IMR-90 (cell line): ENCODE measurements at regions not wholly inside any gene's neighbourhood (a gene's known extent, or its start where the extent isn't known, plus 50 kb on each side); places are given as distances from the start of the nearest gene placed in this dataset.

Source experiments
- ATAC-seq: fragments of 200-7000 bp; cut with Tn5 transposase; 2 replicates; pipeline ENCODE4 v1.9.1; 2020; ENCODE audit warnings: low read depth, mild to moderate bottlenecking, moderate library complexity
- BruUV-seq: library from RNA; stranded (reverse); fragments of 400-500 nt; replicated peaks from 2 replicates; lab custom pipeline; 2021; lab: Mats Ljungman, UMichigan
- CTCF ChIA-PET: fragments of 300-600 bp; formaldehyde crosslinking; extraction: SDS; loops from one replicate; lab custom pipeline; 2021; ENCODE audit warnings: antibody characterized with exemption; lab: Yijun Ruan, JAX
- POLR2A ChIA-PET: fragments of 300-600 bp; sonication (Branson Sonifier 250); formaldehyde crosslinking; loops from one replicate; lab custom pipeline; 2022; ENCODE audit warnings: antibody characterized with exemption; ENCODE audit not compliant: unreplicated experiment; lab: Charles Lee
- DNase-seq: peaks from one replicate; pipeline ENCODE4 v3.0.0; 2013
- H2AFZ ChIP-seq: replicated peaks from 2 replicates; pipeline ENCODE3; 2013; ENCODE audit warnings: low read length, mild to moderate bottlenecking; ENCODE audit not compliant: poor library complexity
- H2AK5ac ChIP-seq: 2 replicates; pipeline ENCODE4 v1.6.1; 2013; ENCODE audit warnings: low read depth, low read length, inconsistent platforms
- H2AK9ac ChIP-seq: replicated peaks from 2 replicates; pipeline ENCODE3; 2013; ENCODE audit warnings: mild to moderate bottlenecking, low read depth, low read length, moderate library complexity; ENCODE audit not compliant: poor library complexity
- H2BK120ac ChIP-seq: 2 replicates; pipeline ENCODE4 v1.6.1; 2013; ENCODE audit warnings: low read depth, low read length, inconsistent platforms
- H2BK15ac ChIP-seq: 3 replicates; pipeline ENCODE4 v1.6.1; 2013; ENCODE audit warnings: low read depth, low read length, inconsistent platforms
- H2BK20ac ChIP-seq: 2 replicates; pipeline ENCODE4 v1.6.1; 2013; ENCODE audit warnings: low read depth, mild to moderate bottlenecking, inconsistent platforms, low read length, moderate library complexity
- H2BK5ac ChIP-seq: 2 replicates; pipeline ENCODE4 v1.6.1; 2013; ENCODE audit warnings: mild to moderate bottlenecking, low read depth, low read length, inconsistent platforms; ENCODE audit not compliant: poor library complexity, severe bottlenecking
- H3K14ac ChIP-seq: replicated peaks from 2 replicates; pipeline ENCODE4 v1.6.1; 2013; ENCODE audit warnings: low read depth, low read length, inconsistent platforms
- H3K18ac ChIP-seq: 2 replicates; pipeline ENCODE4 v1.6.1; 2013; ENCODE audit warnings: low read depth, low read length, control low read depth
- H3K23ac ChIP-seq: 2 replicates; pipeline ENCODE4 v1.6.1; 2013; ENCODE audit warnings: low read depth, low read length, inconsistent platforms
- H3K27ac ChIP-seq: 2 replicates; pipeline ENCODE4 v1.5.1; 2013; ENCODE audit warnings: mild to moderate bottlenecking, control low read depth, low read length; ENCODE audit not compliant: insufficient read depth
- H3K27me3 ChIP-seq: 2 replicates; pipeline ENCODE4 v1.6.1; 2013; ENCODE audit warnings: low read length; ENCODE audit not compliant: control insufficient read depth, insufficient read depth
- H3K36me3 ChIP-seq: 2 replicates; pipeline ENCODE4 v1.6.1; 2013; ENCODE audit warnings: low read length, mixed read lengths; ENCODE audit not compliant: control insufficient read depth, insufficient read depth
- H3K4ac ChIP-seq: 2 replicates; pipeline ENCODE4 v1.6.1; 2013; ENCODE audit warnings: low read depth, low read length, inconsistent platforms
- H3K4me1 ChIP-seq: 2 replicates; pipeline ENCODE4 v1.6.1; 2013; ENCODE audit warnings: low read length, mixed read lengths; ENCODE audit not compliant: control insufficient read depth, insufficient read depth
- H3K4me2 ChIP-seq: 2 replicates; pipeline ENCODE4 v1.6.1; 2013; ENCODE audit warnings: low read depth, mild to moderate bottlenecking, control low read depth, low read length, moderate library complexity
- H3K4me3 ChIP-seq: 2 replicates; pipeline ENCODE4 v1.5.1; 2013; ENCODE audit warnings: low read depth, mild to moderate bottlenecking, control low read depth, low read length, moderate library complexity; ENCODE audit not compliant: insufficient read depth
- H3K56ac ChIP-seq: 2 replicates; pipeline ENCODE4 v1.6.1; 2013; ENCODE audit warnings: low read length, inconsistent platforms; ENCODE audit not compliant: insufficient read depth; ENCODE audit errors: extremely low read depth
- H3K79me1 ChIP-seq, 2 experiments: 2 replicates each; pipeline ENCODE4 v1.6.1; 2013; ENCODE audit warnings: low read length in 2 of 2, inconsistent platforms in 1 of 2, low read depth in 1 of 2
- H3K9ac ChIP-seq: 2 replicates; pipeline ENCODE4 v1.6.1; 2013; ENCODE audit warnings: low read depth, low read length, control low read depth
- H3K9me1 ChIP-seq: 2 replicates; pipeline ENCODE4 v1.6.1; 2013; ENCODE audit warnings: low read length, inconsistent platforms; ENCODE audit not compliant: insufficient read depth
- H3K9me3 ChIP-seq: 2 replicates; pipeline ENCODE4 v1.6.1; 2013; ENCODE audit warnings: low read length; ENCODE audit not compliant: control insufficient read depth, insufficient read depth
- H4K20me1 ChIP-seq: 2 replicates; pipeline ENCODE4 v1.6.1; 2013; ENCODE audit warnings: low read length, inconsistent platforms; ENCODE audit not compliant: insufficient read depth
- H4K5ac ChIP-seq: 2 replicates; pipeline ENCODE4 v1.6.1; 2013; ENCODE audit warnings: mild to moderate bottlenecking, low read depth, low read length, control low read depth
- H4K8ac ChIP-seq, 2 experiments: 2 replicates each; pipeline ENCODE4 v1.6.1; 2013; ENCODE audit warnings: low read depth in 2 of 2, low read length in 2 of 2, control low read depth in 1 of 2, inconsistent platforms in 1 of 2
- H4K91ac ChIP-seq: 2 replicates; pipeline ENCODE4 v1.6.1; 2013; ENCODE audit warnings: low read depth, low read length, inconsistent platforms; ENCODE audit not compliant: insufficient read depth
- CEBPB ChIP-seq: IDR thresholded peaks from 2 replicates; pipeline ENCODE4 v1.6.1; 2012; ENCODE audit warnings: low read depth, low read length, improper control_type of control experiment
- CHD1 ChIP-seq: IDR thresholded peaks from 2 replicates; pipeline ENCODE4 v1.6.1; 2012; ENCODE audit warnings: low read depth, low read length, improper control_type of control experiment
- SMC3 ChIP-seq: fragments of 150-350 bp; IDR thresholded peaks from 2 replicates; pipeline ENCODE4 v1.6.1; 2016; ENCODE audit warnings: low read depth, mild to moderate bottlenecking, antibody characterized with exemption, low read length, moderate library complexity
- WGBS, 2 experiments: methylation state at CpG; one replicate each; pipeline versions ENCODE4 v1.1.5 to v1.1.7; 2013; ENCODE audit warnings: missing lambda C conversion rate in 2 of 2; ENCODE audit not compliant: insufficient read length in 1 of 2; ENCODE audit errors: extremely low coverage in 2 of 2; 5-methylcytosine and 5-hydroxymethylcytosine counted together
- dilution Hi-C: fragments of 300-500 bp; cut with HindIII; formaldehyde crosslinking; loops from one replicate; pipeline ENCODE4 v1.14.3; 2018; ENCODE audit warnings: low sequenced_read_pairs; ENCODE audit not compliant: unreplicated experiment
- in situ Hi-C: fragments of 300-500 bp; cut with MboI; formaldehyde crosslinking; loops from 3 replicates; pipeline ENCODE4 v1.14.3; 2019; ENCODE audit warnings: low sequenced_read_pairs, inconsistent platforms, mixed read lengths
- intact Hi-C: fragments of 100-400 bp; cut with micrococcal nuclease; formaldehyde crosslinking; loops from 2 replicates; pipeline ENCODE4 v1.10.0; 2022
- TF ChIP-seq, protein P1 (sequence below): conservative IDR thresholded peaks from 2 replicates; pipeline ENCODE4 v1.5.1; 2012; ENCODE audit warnings: mild to moderate bottlenecking, low read depth, low read length, improper control_type of control experiment

DNA sequence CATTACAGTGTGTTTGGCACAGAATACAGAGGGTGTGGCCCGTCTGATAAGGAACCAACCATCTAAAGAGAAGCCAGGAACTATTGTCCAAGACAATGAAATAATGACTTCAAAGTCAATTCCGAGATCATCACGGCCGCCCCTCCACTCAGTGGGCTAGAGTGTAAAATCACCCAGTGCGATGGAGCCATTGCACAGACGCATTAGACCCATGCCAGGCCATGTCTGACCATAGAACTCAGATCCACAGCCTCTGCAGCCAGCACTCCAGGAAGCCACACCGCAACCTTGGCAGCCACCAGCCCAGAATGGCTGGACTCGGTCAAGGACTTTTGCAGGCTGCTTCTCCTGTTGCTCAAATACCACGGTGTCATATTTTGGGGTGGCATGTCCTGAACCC, 835.7 kb downstream of the DCDC2C start:
- no peak overlapping the region for H3K18ac ChIP-seq
- H3K4me3 ChIP-seq, result no peak overlapping the region
- no peak overlapping the region for H3K23ac ChIP-seq
- H2BK20ac ChIP-seq, result no peak overlapping the region
- TF ChIP-seq SMC3, result no peak
- TF ChIP-seq CHD1, result no peak
- TF ChIP-seq CEBPB, result no peak
- TF ChIP-seq, protein P1, sequence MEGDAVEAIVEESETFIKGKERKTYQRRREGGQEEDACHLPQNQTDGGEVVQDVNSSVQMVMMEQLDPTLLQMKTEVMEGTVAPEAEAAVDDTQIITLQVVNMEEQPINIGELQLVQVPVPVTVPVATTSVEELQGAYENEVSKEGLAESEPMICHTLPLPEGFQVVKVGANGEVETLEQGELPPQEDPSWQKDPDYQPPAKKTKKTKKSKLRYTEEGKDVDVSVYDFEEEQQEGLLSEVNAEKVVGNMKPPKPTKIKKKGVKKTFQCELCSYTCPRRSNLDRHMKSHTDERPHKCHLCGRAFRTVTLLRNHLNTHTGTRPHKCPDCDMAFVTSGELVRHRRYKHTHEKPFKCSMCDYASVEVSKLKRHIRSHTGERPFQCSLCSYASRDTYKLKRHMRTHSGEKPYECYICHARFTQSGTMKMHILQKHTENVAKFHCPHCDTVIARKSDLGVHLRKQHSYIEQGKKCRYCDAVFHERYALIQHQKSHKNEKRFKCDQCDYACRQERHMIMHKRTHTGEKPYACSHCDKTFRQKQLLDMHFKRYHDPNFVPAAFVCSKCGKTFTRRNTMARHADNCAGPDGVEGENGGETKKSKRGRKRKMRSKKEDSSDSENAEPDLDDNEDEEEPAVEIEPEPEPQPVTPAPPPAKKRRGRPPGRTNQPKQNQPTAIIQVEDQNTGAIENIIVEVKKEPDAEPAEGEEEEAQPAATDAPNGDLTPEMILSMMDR, result no peak
- in situ Hi-C loops (no loop called here), intact Hi-C loops (no loop called here), dilution Hi-C loops (no loop called here)
- no peak overlapping the region for H2BK120ac ChIP-seq
- DNase-seq (no peak), ATAC-seq (no peak)
- BruUV-seq, result no TSS peak
- H4K8ac ChIP-seq, result no peak overlapping the region
- WGBS, 2 experiments, result no CpG with 5 or more reads among the region's 9 CpGs
- POLR2A ChIA-PET, result no interaction called here
- no peak overlapping the region for H3K4ac ChIP-seq
- no peaks in the 10 kb centered on the region for H3K4me1 ChIP-seq
- no peaks in the 10 kb centered on the region for H3K9me1 ChIP-seq
- no peak overlapping the region for H3K56ac ChIP-seq
- H3K27ac ChIP-seq, result no peak overlapping the region
- no peak overlapping the region for H2AK9ac ChIP-seq
- no peaks in the 10 kb centered on the region for H3K79me1 ChIP-seq
- H3K27me3 ChIP-seq, result no peaks in the 10 kb centered on the region
- no peaks in the 10 kb centered on the region for H4K20me1 ChIP-seq
- no peak overlapping the region for H3K14ac ChIP-seq
- H3K4me2 ChIP-seq, result no peak overlapping the region
- H3K36me3 ChIP-seq, result no peaks in the 10 kb centered on the region
- no peak overlapping the region for H2BK5ac ChIP-seq
- H4K5ac ChIP-seq, result no peak overlapping the region
- no peak overlapping the region for H3K9ac ChIP-seq
- no peak overlapping the region for H2AFZ ChIP-seq
- CTCF ChIA-PET, result no interaction called here
- no peak overlapping the region for H2AK5ac ChIP-seq
- H2BK15ac ChIP-seq, result no peak overlapping the region
- no peak overlapping the region for H4K91ac ChIP-seq
- H3K9me3 ChIP-seq, result peaks cover 12% of the 10 kb centered on the region; the same call in 1 of the 2 replicates
